GM18498 (cell line): ENCODE measurements at regions not wholly inside any gene's neighbourhood (a gene's known extent, or its start where the extent isn't known, plus 50 kb on each side); places are given as distances from the start of the nearest gene placed in this dataset.

ENCODE experiments used
- ATAC-seq: cut with Tn5 transposase; IDR thresholded peaks from one replicate; pipeline ENCODE4 v1.9.1; 2021; ENCODE audit warnings: mild to moderate bottlenecking, moderate library complexity; ENCODE audit not compliant: unreplicated experiment

- ATAC-seq, result no peak
Measured at GRCh38 chr7:82567841-82568240, 124.3 kb upstream of the CACNA2D1 start.

- no peak for ATAC-seq
Measured at GRCh38 chr7:82567356-82567755, 123.8 kb upstream of the CACNA2D1 start.

GRCh38 chr7:82566752-82567151 is 123.2 kb upstream of the CACNA2D1 start:
- no peak for ATAC-seq

GRCh38 chr7:82562716-82563404 is 119.3 kb upstream of the CACNA2D1 start:
- ATAC-seq, result no peak

GRCh38 chr7:82559193-82559805 is 115.7 kb upstream of the CACNA2D1 start:
- ATAC-seq, result peak; percentile 94

GRCh38 chr7:82549616-82550285 is 106.2 kb upstream of the CACNA2D1 start:
- ATAC-seq, result no peak

GRCh38 chr7:82548141-82548688 is 104.6 kb upstream of the CACNA2D1 start:
- ATAC-seq, result no peak

- no peak for ATAC-seq
Measured at GRCh38 chr7:82542665-82543064, 99.1 kb upstream of the CACNA2D1 start.

GRCh38 chr7:82539969-82540368 is 96.4 kb upstream of the CACNA2D1 start:
- no peak for ATAC-seq

GRCh38 chr7:82534684-82535083 is 91.1 kb upstream of the CACNA2D1 start:
- no peak for ATAC-seq

- no peak for ATAC-seq
Measured at GRCh38 chr7:82530361-82530760, 86.8 kb upstream of the CACNA2D1 start.

GRCh38 chr7:82528577-82529310 is 85.2 kb upstream of the CACNA2D1 start:
- ATAC-seq, result no peak

GRCh38 chr7:82527851-82528250 is 84.3 kb upstream of the CACNA2D1 start:
- no peak for ATAC-seq

GRCh38 chr7:82521906-82522445 is 78.4 kb upstream of the CACNA2D1 start:
- no peak for ATAC-seq

- ATAC-seq, result no peak
Measured at GRCh38 chr7:82517050-82517449, 73.5 kb upstream of the CACNA2D1 start.

GRCh38 chr7:82511542-82511941 is 68.0 kb upstream of the CACNA2D1 start:
- no peak for ATAC-seq

GRCh38 chr7:82507976-82508677 is 64.5 kb upstream of the CACNA2D1 start:
- ATAC-seq, result no peak

- ATAC-seq, result no peak
Measured at GRCh38 chr7:82507365-82507975, 63.9 kb upstream of the CACNA2D1 start.

GRCh38 chr7:82506702-82507101 is 63.1 kb upstream of the CACNA2D1 start:
- ATAC-seq, result no peak

GRCh38 chr7:82506208-82506607 is 62.6 kb upstream of the CACNA2D1 start:
- ATAC-seq, result no peak
